Gastroesophageal sphincter (tissue), 3 donors: ENCODE measurements at regions not wholly inside any gene's neighbourhood (a gene's known extent, or its start where the extent isn't known, plus 50 kb on each side); places are given as distances from the start of the nearest gene placed in this dataset.

Experiments used
- CTCF ChIP-seq, 4 experiments: fragments of 200-600 bp in 2 of 4; fragments of 450-650 bp in 2 of 4; sonication (generic) in 1 of 4; IDR thresholded peaks; one replicate each; pipeline ENCODE4 v1.5.1; 2017 to 2019; ENCODE audit warnings: antibody characterized with exemption in 4 of 4, mild to moderate bottlenecking in 2 of 4, moderate library complexity in 2 of 4
- POLR2A ChIP-seq, 2 donors: fragments of 450-650 bp; IDR thresholded peaks; one replicate each; pipeline ENCODE4 v1.6.1; 2017; ENCODE audit warnings: antibody characterized with exemption in 2 of 2, mild to moderate bottlenecking in 2 of 2, moderate library complexity in 1 of 2

GRCh38 chr16:64265756-64266155 is 856.1 kb downstream of the CDH11 start:
- TF ChIP-seq CTCF (IDR thresholded peaks at IDR 0.05) (no peak), POLR2A (IDR thresholded peaks at IDR 0.05) (no peak)
